Activated CD8-positive, alpha-beta T cell treated with anti-CD3 and anti-CD28 coated beads for 36 hours (primary cell): ENCODE measurements at regions not wholly inside any gene's neighbourhood (a gene's known extent, or its start where the extent isn't known, plus 50 kb on each side); places are given as distances from the start of the nearest gene placed in this dataset.
A peak's percentile ranks its signal among the peaks of the same experiment; 100 is the strongest.
"Not testable (repeated sequence)": the region's sequence is repeated elsewhere in the genome, so short reads cannot be mapped to it uniquely, and the experiment has no call there.

ENCODE experiments used
- ATAC-seq: fragments of 200-7000 bp; cut with Tn5 transposase; one replicate; pipeline ENCODE4 v1.10.0; 2021; ENCODE audit warnings: mild to moderate bottlenecking, moderate library complexity
- CTCF ChIA-PET: fragments of 350-600 bp; sonication (Branson Sonifier 250); formaldehyde crosslinking; loops from one replicate; lab custom pipeline; 2021; ENCODE audit warnings: antibody characterized with exemption; lab: Charles Lee
- POLR2A ChIA-PET: fragments of 350-600 bp; sonication (Branson Sonifier 250); formaldehyde crosslinking; loops from one replicate; lab custom pipeline; 2021; ENCODE audit warnings: antibody characterized with exemption; lab: Charles Lee
- DNase-seq: peaks from one replicate; pipeline ENCODE4 v3.0.0-alpha.2; 2020
- H3K27ac Mint-ChIP-seq: one replicate; pipeline ENCODE4 v1.8.0; 2021; ENCODE audit warnings: mild to moderate bottlenecking, mixed read lengths
- H3K27me3 Mint-ChIP-seq: one replicate; pipeline ENCODE4 v1.8.0; 2021; ENCODE audit warnings: mixed read lengths
- H3K36me3 Mint-ChIP-seq: one replicate; pipeline ENCODE4 v1.8.0; 2021; ENCODE audit warnings: low read depth, mixed read lengths
- H3K4me1 Mint-ChIP-seq: one replicate; pipeline ENCODE4 v1.8.0; 2021; ENCODE audit warnings: low read depth, mixed read lengths
- H3K4me3 Mint-ChIP-seq: one replicate; pipeline ENCODE4 v1.8.0; 2021; ENCODE audit warnings: mild to moderate bottlenecking, moderate library complexity, mixed read lengths
- H3K9me3 Mint-ChIP-seq: one replicate; pipeline ENCODE4 v1.8.0; 2021; ENCODE audit warnings: mixed read lengths
- CTCF ChIP-seq: fragments of 200-600 bp; IDR thresholded peaks from one replicate; pipeline ENCODE4 v1.8.0; 2022; ENCODE audit warnings: antibody characterized with exemption, mild to moderate bottlenecking
- intact Hi-C: fragments of 100-400 bp; cut with micrococcal nuclease; formaldehyde crosslinking; loops from one replicate; pipeline ENCODE4 v1.10.0; 2022

- ATAC-seq, CTCF ChIA-PET, H3K27ac Mint-ChIP-seq, H3K9me3 Mint-ChIP-seq, H3K36me3 Mint-ChIP-seq, H3K4me1 Mint-ChIP-seq, DNase-seq, intact Hi-C loops, H3K4me3 Mint-ChIP-seq, H3K27me3 Mint-ChIP-seq, POLR2A ChIA-PET: not testable (repeated sequence)
Observed at GRCh38 chr4:52157071-52157470, 106.0 kb downstream of the SPATA18 start.

- Mint-ChIP-seq H3K27ac (no peak overlapping the region), H3K4me1 (no peaks in the 10 kb centered on the region), H3K4me3 (no peak overlapping the region), H3K27me3 (no peaks in the 10 kb centered on the region), H3K9me3 (peaks cover 5% of the 10 kb centered on the region), H3K36me3 (no peaks in the 10 kb centered on the region)
- ChIA-PET POLR2A (no interaction called here), CTCF (no interaction called here)
- TF ChIP-seq CTCF: no peak
- intact Hi-C loops: no loop called here
- no peak for ATAC-seq
- no peak for DNase-seq
Observed at GRCh38 chr4:52157641-52158316, 106.7 kb downstream of the SPATA18 start.

- POLR2A ChIA-PET: no interaction called here
- Mint-ChIP-seq H3K9me3 (no peaks in the 10 kb centered on the region), H3K4me1 (no peaks in the 10 kb centered on the region), H3K27ac (no peak overlapping the region), H3K4me3 (no peak overlapping the region), H3K27me3 (no peaks in the 10 kb centered on the region), H3K36me3 (no peaks in the 10 kb centered on the region)
- no peak for DNase-seq
- intact Hi-C loops: no loop called here
- no peak for TF ChIP-seq CTCF
- CTCF ChIA-PET: no interaction called here
- ATAC-seq: no peak
Observed at GRCh38 chr4:52160859-52161258, 109.8 kb downstream of the SPATA18 start.

- intact Hi-C loops: no loop called here
- H3K9me3 Mint-ChIP-seq: no peaks in the 10 kb centered on the region
- ChIA-PET CTCF (no interaction called here), POLR2A (no interaction called here)
- H3K4me1 Mint-ChIP-seq: no peaks in the 10 kb centered on the region
- ATAC-seq (no peak), DNase-seq (no peak)
- no peak for TF ChIP-seq CTCF
- no peaks in the 10 kb centered on the region for H3K36me3 Mint-ChIP-seq
- no peaks in the 10 kb centered on the region for H3K27me3 Mint-ChIP-seq
- no peak overlapping the region for H3K27ac Mint-ChIP-seq
- H3K4me3 Mint-ChIP-seq: no peak overlapping the region
Observed at GRCh38 chr4:52164116-52164515, 113.0 kb downstream of the SPATA18 start.

- no peaks in the 10 kb centered on the region for H3K4me1 Mint-ChIP-seq
- POLR2A ChIA-PET: no interaction called here
- ATAC-seq (no peak), DNase-seq (peak; percentile 3)
- H3K9me3 Mint-ChIP-seq: no peaks in the 10 kb centered on the region
- no peak overlapping the region for H3K27ac Mint-ChIP-seq
- CTCF ChIA-PET: interaction anchor here (0.7 kb wide), 1 partner anchor 23 kb away, joined by 3 read pairs; no protein-coding TSS in a partner anchor
- H3K4me3 Mint-ChIP-seq: no peak overlapping the region
- H3K36me3 Mint-ChIP-seq: no peaks in the 10 kb centered on the region
- no peaks in the 10 kb centered on the region for H3K27me3 Mint-ChIP-seq
- no peak for TF ChIP-seq CTCF
- intact Hi-C loops: no loop called here
Observed at GRCh38 chr4:52172166-52172565, 121.1 kb downstream of the SPATA18 start.
